Small intestine (tissue), 7 donors: ENCODE measurements at regions not wholly inside any gene's neighbourhood (a gene's known extent, or its start where the extent isn't known, plus 50 kb on each side); places are given as distances from the start of the nearest gene placed in this dataset.

Source experiments
- DNase-seq, 2 donors: peaks; one replicate each; pipeline versions ENCODE4 v3.0.0 to v3.0.0-alpha.2; 2013
- FAIRE-seq: peaks from 2 replicates; lab custom pipeline; 2012; peaks lifted over from hg19 to GRCh38; lab: Jason Lieb, UNC
- H3K27ac ChIP-seq, 3 donors: one replicate each; pipeline ENCODE4 v1.5.1; 2013; ENCODE audit warnings: low read length in 2 of 3, mild to moderate bottlenecking in 2 of 3, control low read depth in 1 of 3, inconsistent platforms in 1 of 3, low read depth in 1 of 3, moderate library complexity in 1 of 3
- H3K27me3 ChIP-seq, 3 donors: one replicate each; pipeline ENCODE4 v1.6.1; 2013; ENCODE audit warnings: low read length in 3 of 3, inconsistent platforms in 1 of 3; ENCODE audit not compliant: control insufficient read depth in 3 of 3, insufficient read depth in 3 of 3
- H3K36me3 ChIP-seq, 3 donors: one replicate each; pipeline ENCODE4 v1.6.1; 2013; ENCODE audit warnings: low read length in 3 of 3, inconsistent platforms in 1 of 3, low read depth in 1 of 3, mild to moderate bottlenecking in 1 of 3, moderate library complexity in 1 of 3; ENCODE audit not compliant: control insufficient read depth in 3 of 3, insufficient read depth in 2 of 3
- H3K4me1 ChIP-seq, 3 donors: one replicate each; pipeline ENCODE4 v1.6.1; 2013; ENCODE audit warnings: low read length in 2 of 3, inconsistent platforms in 1 of 3, low read depth in 1 of 3, mild to moderate bottlenecking in 1 of 3, moderate library complexity in 1 of 3; ENCODE audit not compliant: control insufficient read depth in 3 of 3, insufficient read depth in 2 of 3
- H3K4me3 ChIP-seq, 3 donors: one replicate each; pipeline ENCODE4 v1.5.1; 2013; ENCODE audit warnings: low read length in 3 of 3, control low read depth in 1 of 3, inconsistent platforms in 1 of 3, low read depth in 1 of 3, mild to moderate bottlenecking in 1 of 3, moderate library complexity in 1 of 3
- H3K9me3 ChIP-seq, 2 donors: one replicate each; pipeline ENCODE4 v1.6.1; 2013; ENCODE audit warnings: low read depth in 1 of 2, low read length in 1 of 2; ENCODE audit not compliant: control insufficient read depth in 2 of 2, insufficient read depth in 1 of 2
- WGBS, 3 donors: extraction: QIAGEN DNeasy Blood & Tissue Kit; methylation state at CpG; one replicate each; pipeline ENCODE4 v1.1.7; 2013; 5-methylcytosine and 5-hydroxymethylcytosine counted together
- donor health status: healthy with polysubstance abuse.
- donor health status: control.
- donor health status: control.
- donor health status: Bipolar disorder and iron deficiency.
- donor health status: healthy.

DNA sequence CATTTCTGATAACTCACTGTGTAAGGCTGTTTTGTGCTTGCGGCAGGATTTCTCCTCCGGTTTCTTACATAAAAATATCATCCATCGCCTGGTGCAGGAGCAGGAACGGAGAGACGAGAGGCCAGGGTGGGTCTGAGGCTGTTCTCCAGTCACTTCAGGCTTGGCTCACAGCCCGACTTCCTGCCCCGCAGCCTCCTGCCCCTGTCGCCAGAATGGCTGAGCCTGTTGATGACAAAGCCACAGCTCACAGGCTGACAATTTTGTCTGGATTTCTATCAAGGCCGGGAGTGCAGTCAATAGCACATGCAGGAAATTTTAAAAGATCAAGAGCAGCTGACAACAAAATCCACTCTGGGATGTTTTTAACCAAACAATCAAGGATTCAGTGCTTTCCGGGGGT lies 229.7 kb upstream of the ZNF32 start:
- H3K27me3 ChIP-seq = no peaks in the 10 kb centered on the region
- no peaks in the 10 kb centered on the region for H3K36me3 ChIP-seq
- H3K4me3 ChIP-seq = no peak overlapping the region
- no peaks in the 10 kb centered on the region for H3K4me1 ChIP-seq
- FAIRE-seq (no peak), DNase-seq (no peak)
- 54 to 76% (median 70%) methylated on average over 10 of the region's 10 CpGs for WGBS, 3 donors
- H3K9me3 ChIP-seq = no peaks in the 10 kb centered on the region
- H3K27ac ChIP-seq = no peak overlapping the region

DNA sequence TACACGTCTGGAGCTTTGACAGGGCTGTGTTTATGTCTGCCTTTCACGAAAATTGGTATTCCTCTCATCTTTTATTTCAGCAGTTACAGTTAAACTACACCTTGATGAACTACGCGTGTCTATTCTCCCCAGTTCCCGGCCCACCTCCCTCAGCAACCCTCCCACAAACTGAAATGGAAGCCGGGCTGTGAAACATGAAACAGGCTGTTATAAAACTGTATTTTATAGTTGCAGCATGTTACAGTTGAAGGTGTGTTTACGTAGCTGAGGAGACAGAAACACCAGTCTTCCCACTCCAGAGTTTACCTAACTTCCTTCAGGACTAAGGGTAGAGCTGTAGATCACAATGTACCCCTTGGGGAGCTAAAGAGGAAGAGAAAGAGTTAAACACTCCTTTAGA lies 228.3 kb upstream of the ZNF32 start:
- FAIRE-seq (no peak), DNase-seq (no peak)
- Histone ChIP-seq H3K27me3 (no peaks in the 10 kb centered on the region), H3K4me3 (no peak overlapping the region), H3K36me3 (no peaks in the 10 kb centered on the region), H3K9me3 (no peaks in the 10 kb centered on the region), H3K4me1 (no peaks in the 10 kb centered on the region), H3K27ac (no peak overlapping the region)
- 85 to 92% (median 91%) methylated on average over 7 of the region's 7 CpGs for WGBS, 3 donors

DNA sequence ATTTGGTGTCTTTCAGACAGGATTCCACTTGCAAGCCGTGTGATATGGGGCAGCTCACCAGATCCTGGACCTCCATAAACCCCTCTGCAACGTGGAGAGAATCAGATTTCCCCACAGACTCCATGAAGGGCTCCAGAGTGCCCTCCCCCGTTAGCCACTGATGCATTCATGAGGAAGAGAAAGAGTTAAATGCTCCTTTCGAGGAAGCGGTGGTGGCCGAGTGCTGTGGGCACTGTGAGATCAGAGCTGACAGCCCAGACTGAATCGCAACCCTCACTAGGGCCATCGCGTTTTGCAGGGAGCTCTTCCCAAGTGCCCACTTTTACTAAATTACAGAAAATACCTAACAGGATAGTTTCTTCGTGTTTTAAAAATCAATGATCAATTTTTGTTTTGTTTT lies 226.3 kb upstream of the ZNF32 start:
- 68 to 76% (median 70%) methylated on average over 10 of the region's 10 CpGs for WGBS, 3 donors
- no peak for FAIRE-seq
- H3K4me1 ChIP-seq = no peaks in the 10 kb centered on the region

DNA sequence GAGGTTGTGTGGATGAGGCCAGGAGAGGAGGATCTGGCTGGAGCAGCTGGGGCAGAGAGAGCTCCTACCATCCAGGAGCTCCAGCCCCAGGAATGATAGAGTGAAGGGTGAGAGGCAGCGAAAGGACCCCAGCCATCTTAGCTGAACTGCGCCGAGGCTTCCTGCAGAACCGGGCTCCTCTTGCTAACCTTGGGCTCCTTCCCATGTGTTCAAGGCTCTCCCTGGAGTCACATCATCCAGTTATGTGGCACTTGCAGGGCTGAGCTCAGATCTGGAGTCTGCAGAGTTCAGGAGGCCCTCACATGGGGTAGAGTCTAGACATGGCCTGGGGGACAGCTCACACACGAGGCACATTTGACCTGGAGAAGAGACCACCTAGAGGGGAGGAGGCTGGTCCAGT lies 225.0 kb upstream of the ZNF32 start:
- DNase-seq (no peak), FAIRE-seq (no peak)
- Histone ChIP-seq H3K27me3 (no peaks in the 10 kb centered on the region), H3K4me3 (no peak overlapping the region), H3K27ac (no peak overlapping the region), H3K4me1 (no peaks in the 10 kb centered on the region), H3K36me3 (no peaks in the 10 kb centered on the region), H3K9me3 (no peaks in the 10 kb centered on the region)
- 92 to 97% (median 94%) methylated on average over 5 of the region's 5 CpGs for WGBS, 3 donors

More for the DNA sequence above, 226.3 kb upstream of the ZNF32 start:
- Histone ChIP-seq H3K27me3 (no peaks in the 10 kb centered on the region), H3K4me3 (no peak overlapping the region), H3K27ac (no peak overlapping the region), H3K9me3 (no peaks in the 10 kb centered on the region), H3K36me3 (no peaks in the 10 kb centered on the region)
- DNase-seq = no peak

DNA sequence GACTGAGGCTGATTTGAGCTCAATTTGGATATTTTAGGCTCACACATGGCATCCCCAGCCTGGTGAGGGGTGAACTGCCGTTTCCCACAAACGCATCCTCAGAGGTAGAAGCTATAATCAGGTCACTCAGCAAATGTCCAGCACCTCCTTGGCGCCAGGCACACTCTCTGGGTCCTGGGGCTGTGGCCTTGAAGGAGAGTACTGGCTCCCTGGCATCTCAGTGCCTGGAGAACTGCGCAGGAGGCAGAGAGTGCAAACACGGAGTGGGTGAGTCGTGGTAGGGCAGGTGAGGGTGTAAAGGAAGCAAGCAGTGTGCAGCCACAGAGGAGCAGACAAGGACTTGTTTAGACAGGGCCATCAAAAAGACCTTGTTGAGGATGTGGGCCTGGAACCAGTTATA lies 224.0 kb upstream of the ZNF32 start:
- no peaks in the 10 kb centered on the region for H3K4me1 ChIP-seq
- H3K27ac ChIP-seq = no peak overlapping the region
- DNase-seq (no peak), FAIRE-seq (no peak)
- H3K36me3 ChIP-seq = no peaks in the 10 kb centered on the region
- H3K9me3 ChIP-seq = no peaks in the 10 kb centered on the region
- H3K4me3 ChIP-seq = no peak overlapping the region
- whole genome bisulfite sequencing, 3 donors = 89 to 90% (median 89%) methylated on average over 6 of the region's 6 CpGs
- H3K27me3 ChIP-seq = no peaks in the 10 kb centered on the region

DNA sequence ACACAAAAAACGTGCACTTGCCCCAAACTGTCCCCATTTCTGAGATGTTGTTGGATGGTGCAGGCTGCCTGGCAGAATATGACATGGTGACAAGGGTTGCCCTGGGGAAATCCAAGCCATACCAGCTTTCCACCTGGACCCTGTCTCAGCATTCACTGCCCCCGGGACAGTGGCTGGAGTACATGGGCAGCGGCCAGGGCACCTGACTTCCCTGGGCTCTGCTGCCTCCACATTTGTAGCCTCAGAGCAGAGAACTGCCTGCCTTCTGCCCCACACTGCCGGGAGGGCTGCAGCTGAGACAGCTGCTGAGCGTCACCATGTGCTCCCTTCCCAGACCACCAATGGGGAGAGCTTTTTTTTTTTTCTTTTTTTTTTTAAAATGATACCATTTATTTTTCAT lies 222.9 kb upstream of the ZNF32 start:
- Histone ChIP-seq H3K36me3 (no peaks in the 10 kb centered on the region), H3K27me3 (no peaks in the 10 kb centered on the region), H3K9me3 (no peaks in the 10 kb centered on the region), H3K4me1 (no peaks in the 10 kb centered on the region), H3K4me3 (no peak overlapping the region), H3K27ac (no peak overlapping the region)
- 65 to 69% (median 69%) methylated on average over 5 of the region's 5 CpGs for WGBS, 3 donors
- FAIRE-seq (no peak), DNase-seq (no peak)

DNA sequence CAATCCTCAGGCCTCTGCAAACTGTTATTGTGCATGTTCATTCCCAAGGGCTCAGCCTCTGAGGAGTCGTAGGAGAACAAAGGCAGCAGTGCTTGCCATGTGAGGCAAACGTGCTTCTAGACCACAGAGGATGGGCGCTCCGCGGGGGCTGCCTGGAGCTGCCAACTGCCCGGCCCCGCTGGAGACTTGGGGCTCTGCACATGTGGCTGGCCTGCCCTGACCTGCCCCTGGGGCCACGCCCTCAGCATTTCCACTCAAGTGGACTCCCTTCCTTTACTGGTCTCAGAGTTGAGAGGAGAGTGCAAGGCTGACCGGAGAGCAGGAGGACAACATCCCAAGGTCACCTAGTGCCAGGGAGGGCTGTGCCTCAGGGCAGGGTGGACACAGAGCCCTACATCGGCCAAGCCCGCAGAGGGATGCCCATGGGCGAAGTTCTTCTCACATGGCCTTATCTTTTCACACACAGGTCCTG lies 222.3 kb upstream of the ZNF32 start:
- FAIRE-seq (no peak), DNase-seq (no peak)
- WGBS, 3 donors = 76 to 83% (median 81%) methylated on average over 12 of the region's 12 CpGs
- no peaks in the 10 kb centered on the region for H3K9me3 ChIP-seq
- no peaks in the 10 kb centered on the region for H3K36me3 ChIP-seq
- no peak overlapping the region for H3K27ac ChIP-seq
- H3K4me1 ChIP-seq = no peaks in the 10 kb centered on the region
- H3K27me3 ChIP-seq = no peaks in the 10 kb centered on the region
- H3K4me3 ChIP-seq = no peak overlapping the region

DNA sequence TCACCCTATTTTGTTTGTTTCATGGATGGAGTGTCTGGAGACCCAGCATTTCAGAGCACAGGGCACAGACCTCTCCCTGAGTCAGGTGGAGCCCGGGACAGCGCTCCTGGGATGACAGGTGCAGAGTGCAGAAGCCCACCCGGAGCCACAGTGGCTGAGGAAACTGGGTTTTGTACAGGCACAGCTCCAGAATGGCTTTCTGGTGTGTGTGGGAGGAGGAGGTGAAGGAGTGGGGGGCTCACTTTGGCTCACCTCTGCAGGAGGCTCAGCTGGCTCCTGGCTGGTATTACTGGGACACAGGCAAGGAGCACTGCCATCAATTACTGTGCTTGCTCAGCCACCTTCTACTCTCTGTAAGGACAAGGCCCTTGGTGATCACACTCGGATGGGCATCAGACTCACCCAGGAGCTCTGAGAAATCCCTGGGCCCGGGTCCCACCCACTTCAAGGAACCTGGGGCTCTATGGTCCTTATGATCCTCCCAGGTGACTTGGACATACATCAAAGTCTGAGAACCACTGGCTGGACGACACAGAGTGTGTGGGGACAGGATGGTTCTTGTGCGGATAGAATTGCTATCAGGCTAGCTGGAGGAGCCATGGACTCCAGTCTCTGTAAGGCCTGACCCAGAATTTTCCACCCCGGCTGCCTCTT lies 221.1 kb upstream of the ZNF32 start:
- no peak for FAIRE-seq
- peaks cover 0 to under 1% (median 0%) of the 10 kb centered on the region in 3 donors for H3K4me1 ChIP-seq
- no peak for DNase-seq
- H3K27ac ChIP-seq = no peak overlapping the region
- 91 to 96% (median 92%) methylated on average over 8 of the region's 8 CpGs for WGBS, 3 donors
- no peaks in the 10 kb centered on the region for H3K27me3 ChIP-seq
- H3K4me3 ChIP-seq = no peak overlapping the region
- H3K36me3 ChIP-seq = no peaks in the 10 kb centered on the region
- no peaks in the 10 kb centered on the region for H3K9me3 ChIP-seq

DNA sequence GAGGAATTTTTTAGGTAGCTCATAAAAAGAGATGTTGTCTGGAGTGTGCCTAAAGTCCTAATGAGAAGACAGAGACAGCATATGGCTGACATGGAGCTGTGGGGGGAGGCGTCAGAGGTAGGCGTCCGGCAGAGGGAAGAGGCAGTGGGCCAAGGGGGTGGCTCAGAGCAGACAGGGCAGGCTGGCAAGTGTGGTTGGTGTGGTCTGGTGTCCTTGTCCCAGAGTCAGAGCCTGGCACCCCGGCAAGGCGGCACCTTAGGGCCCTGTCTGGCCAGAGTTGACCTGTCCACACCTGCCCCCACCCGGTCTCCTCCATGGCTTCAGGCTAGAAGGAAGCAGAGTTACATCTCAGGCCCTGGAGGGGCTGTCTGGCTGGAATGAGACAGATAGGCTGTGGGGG lies 220.3 kb upstream of the ZNF32 start:
- WGBS, 3 donors = 87 to 97% (median 95%) methylated on average over 5 to 6 of the region's 6 CpGs

More for the DNA sequence above, 220.3 kb upstream of the ZNF32 start:
- H3K27me3 ChIP-seq = no peaks in the 10 kb centered on the region
- FAIRE-seq (no peak), DNase-seq (no peak)
- H3K27ac ChIP-seq = no peak overlapping the region
- no peaks in the 10 kb centered on the region for H3K9me3 ChIP-seq
- no peaks in the 10 kb centered on the region for H3K36me3 ChIP-seq
- H3K4me3 ChIP-seq = no peak overlapping the region
- peaks cover 0 to 9% (median 3%) of the 10 kb centered on the region in 3 donors for H3K4me1 ChIP-seq
